Muscle layer of duodenum (tissue), 2 donors: ENCODE measurements at regions not wholly inside any gene's neighbourhood (a gene's known extent, or its start where the extent isn't known, plus 50 kb on each side); places are given as distances from the start of the nearest gene placed in this dataset.
A peak's percentile ranks its signal among the peaks of the same experiment; 100 is the strongest.

Experiments used
- H3K27ac ChIP-seq: one replicate; pipeline ENCODE4 v1.7.0; 2013; ENCODE audit warnings: mild to moderate bottlenecking, low read length
- H3K27me3 ChIP-seq: one replicate; pipeline ENCODE4 v1.7.0; 2013; ENCODE audit warnings: low read depth, mild to moderate bottlenecking, control low read depth, low read length
- H3K36me3 ChIP-seq, 2 donors: one replicate each; pipeline ENCODE4 v1.7.0; 2013; ENCODE audit warnings: low read length in 2 of 2, control low read depth in 1 of 2, mild to moderate bottlenecking in 1 of 2; ENCODE audit not compliant: insufficient read depth in 2 of 2, control insufficient read depth in 1 of 2
- H3K4me1 ChIP-seq, 2 donors: one replicate each; pipeline ENCODE4 v1.7.0; 2013; ENCODE audit warnings: low read length in 2 of 2, mild to moderate bottlenecking in 2 of 2, control low read depth in 1 of 2, moderate library complexity in 1 of 2; ENCODE audit not compliant: insufficient read depth in 2 of 2, control insufficient read depth in 1 of 2
- H3K4me3 ChIP-seq, 2 donors: one replicate each; pipeline ENCODE4 v1.7.0; 2013; ENCODE audit warnings: low read length in 2 of 2, low read depth in 1 of 2, mild to moderate bottlenecking in 1 of 2
- H3K9me3 ChIP-seq, 2 donors: one replicate each; pipeline ENCODE4 v1.7.0; 2013; ENCODE audit warnings: low read length in 2 of 2, control low read depth in 1 of 2, mild to moderate bottlenecking in 1 of 2; ENCODE audit not compliant: control insufficient read depth in 1 of 2
- donor health status: healthy.

GRCh38 chr17:33749171-33749570, 456.1 kb upstream of the ASIC2 start:
- Histone ChIP-seq H3K27ac (no peak overlapping the region), H3K9me3 (no peaks in the 10 kb centered on the region), H3K4me3 (no peak overlapping the region), H3K36me3 (no peaks in the 10 kb centered on the region), H3K4me1 (no peaks in the 10 kb centered on the region), H3K27me3 (peaks cover 8% of the 10 kb centered on the region)

- Histone ChIP-seq H3K36me3 (no peaks in the 10 kb centered on the region), H3K9me3 (peaks cover 0 to 12% of the 10 kb centered on the region in 2 donors), H3K4me3 (peak overlapping the region; percentile 33 to 45), H3K4me1 (no peaks in the 10 kb centered on the region), H3K27ac (no peak overlapping the region), H3K27me3 (peaks cover 8% of the 10 kb centered on the region)
These were observed 458.0 kb upstream of the ASIC2 start for GRCh38 chr17:33750943-33751701.

- no peaks in the 10 kb centered on the region for H3K36me3 ChIP-seq
- no peak overlapping the region for H3K27ac ChIP-seq
- H3K4me3 ChIP-seq = peak overlapping the region; percentile 33 to 45
These were observed 458.6 kb upstream of the ASIC2 start for GRCh38 chr17:33751702-33752065.

GRCh38 chr17:33753452-33753851, 460.4 kb upstream of the ASIC2 start:
- Histone ChIP-seq H3K27ac (no peak overlapping the region), H3K36me3 (no peaks in the 10 kb centered on the region), H3K4me3 (no peak overlapping the region), H3K4me1 (no peaks in the 10 kb centered on the region), H3K9me3 (peaks cover 0 to 12% of the 10 kb centered on the region in 2 donors), H3K27me3 (peaks cover 8% of the 10 kb centered on the region)

More at GRCh38 chr17:33751702-33752065, 458.6 kb upstream of the ASIC2 start:
- Histone ChIP-seq H3K27me3 (peaks cover 8% of the 10 kb centered on the region), H3K4me1 (no peaks in the 10 kb centered on the region), H3K9me3 (peaks cover 0 to 12% of the 10 kb centered on the region in 2 donors)

- Histone ChIP-seq H3K9me3 (peaks cover 0 to 12% of the 10 kb centered on the region in 2 donors), H3K27me3 (peaks cover 8% of the 10 kb centered on the region), H3K36me3 (no peaks in the 10 kb centered on the region)
These were observed 462.9 kb upstream of the ASIC2 start for GRCh38 chr17:33756021-33756420.

GRCh38 chr17:33765871-33766270, 472.8 kb upstream of the ASIC2 start:
- no peaks in the 10 kb centered on the region for H3K27me3 ChIP-seq
- H3K36me3 ChIP-seq = no peaks in the 10 kb centered on the region
- H3K9me3 ChIP-seq = no peaks in the 10 kb centered on the region
- H3K4me1 ChIP-seq = no peaks in the 10 kb centered on the region
- no peak overlapping the region for H3K27ac ChIP-seq
- H3K4me3 ChIP-seq = no peak overlapping the region

More at GRCh38 chr17:33756021-33756420, 462.9 kb upstream of the ASIC2 start:
- Histone ChIP-seq H3K4me1 (no peaks in the 10 kb centered on the region), H3K27ac (no peak overlapping the region), H3K4me3 (no peak overlapping the region)

GRCh38 chr17:33766721-33767120, 473.6 kb upstream of the ASIC2 start:
- Histone ChIP-seq H3K27ac (no peak overlapping the region), H3K4me3 (no peak overlapping the region), H3K9me3 (no peaks in the 10 kb centered on the region), H3K27me3 (no peaks in the 10 kb centered on the region), H3K4me1 (no peaks in the 10 kb centered on the region), H3K36me3 (no peaks in the 10 kb centered on the region)

GRCh38 chr17:33769066-33769465, 476.0 kb upstream of the ASIC2 start:
- Histone ChIP-seq H3K27me3 (no peaks in the 10 kb centered on the region), H3K36me3 (no peaks in the 10 kb centered on the region), H3K27ac (no peak overlapping the region), H3K4me3 (no peak overlapping the region), H3K4me1 (no peaks in the 10 kb centered on the region), H3K9me3 (no peaks in the 10 kb centered on the region)

GRCh38 chr17:33776304-33776703, 478.8 kb upstream of the CCL2 start:
- H3K27me3 ChIP-seq = no peaks in the 10 kb centered on the region
- no peaks in the 10 kb centered on the region for H3K36me3 ChIP-seq
- H3K4me3 ChIP-seq = no peak overlapping the region
- no peaks in the 10 kb centered on the region for H3K9me3 ChIP-seq
- no peaks in the 10 kb centered on the region for H3K4me1 ChIP-seq
- no peak overlapping the region for H3K27ac ChIP-seq

- Histone ChIP-seq H3K27me3 (no peaks in the 10 kb centered on the region), H3K27ac (no peak overlapping the region), H3K9me3 (no peaks in the 10 kb centered on the region), H3K36me3 (no peaks in the 10 kb centered on the region), H3K4me3 (no peak overlapping the region), H3K4me1 (no peaks in the 10 kb centered on the region)
These were observed 478.2 kb upstream of the CCL2 start for GRCh38 chr17:33776903-33777302.

GRCh38 chr17:33777674-33778073, 477.4 kb upstream of the CCL2 start:
- Histone ChIP-seq H3K4me3 (no peak overlapping the region), H3K27ac (no peak overlapping the region), H3K36me3 (no peaks in the 10 kb centered on the region), H3K4me1 (no peaks in the 10 kb centered on the region), H3K9me3 (no peaks in the 10 kb centered on the region), H3K27me3 (no peaks in the 10 kb centered on the region)
